ENCODE measurements at regions not wholly inside any gene's neighbourhood (a gene's known extent, or its start where the extent isn't known, plus 50 kb on each side); places are given as distances from the start of the nearest gene placed in this dataset.
"Not testable (repeated sequence)": the region's sequence is repeated elsewhere in the genome, so short reads cannot be mapped to it uniquely, and the experiment has no call there.

- H3K4me3 ChIP-seq (ENCODE audit: low read length); H3K27ac ChIP-seq (ENCODE audit: low read length); H3K9me3 ChIP-seq (ENCODE audit: control insufficient read depth, low read depth, low read length): not testable (repeated sequence)
These were observed 158.6 kb downstream of the UNC93B1 start for GRCh38 chr11:67845296-67845695.

GRCh38 chr11:67840599-67840998 lies 163.3 kb downstream of the UNC93B1 start:
- not testable (repeated sequence) for H3K36me3 ChIP-seq (ENCODE audit: control insufficient read depth, insufficient read depth, low read length); H3K4me1 ChIP-seq (ENCODE audit: control insufficient read depth, insufficient read depth, low read length); H3K27me3 ChIP-seq (ENCODE audit: control insufficient read depth, insufficient read depth, low read length); DNase-seq; H3K27ac ChIP-seq (ENCODE audit: low read length); H3K9me3 ChIP-seq (ENCODE audit: control insufficient read depth, low read depth, low read length); H3K4me3 ChIP-seq (ENCODE audit: low read length)
- no CpG with 5 or more reads among the region's 7 CpGs for WGBS (ENCODE audit: insufficient coverage, low lambda C conversion rate)

More at GRCh38 chr11:67845296-67845695, 158.6 kb downstream of the UNC93B1 start:
- not testable (repeated sequence) for H3K4me1 ChIP-seq (ENCODE audit: control insufficient read depth, insufficient read depth, low read length); H3K36me3 ChIP-seq (ENCODE audit: control insufficient read depth, insufficient read depth, low read length); DNase-seq; H3K27me3 ChIP-seq (ENCODE audit: control insufficient read depth, insufficient read depth, low read length)
- WGBS (ENCODE audit: insufficient coverage, low lambda C conversion rate): no CpG with 5 or more reads among the region's 5 CpGs

GRCh38 chr11:67830152-67830551 lies 155.7 kb upstream of the ALDH3B2 start:
- not testable (repeated sequence) for H3K27me3 ChIP-seq (ENCODE audit: control insufficient read depth, insufficient read depth, low read length); DNase-seq; H3K36me3 ChIP-seq (ENCODE audit: control insufficient read depth, insufficient read depth, low read length); H3K4me1 ChIP-seq (ENCODE audit: control insufficient read depth, insufficient read depth, low read length); H3K27ac ChIP-seq (ENCODE audit: low read length); H3K9me3 ChIP-seq (ENCODE audit: control insufficient read depth, low read depth, low read length); H3K4me3 ChIP-seq (ENCODE audit: low read length)
- no CpG with 5 or more reads among the region's 7 CpGs for WGBS (ENCODE audit: insufficient coverage, low lambda C conversion rate)

GRCh38 chr11:67826951-67827296 lies 152.5 kb upstream of the ALDH3B2 start:
- not testable (repeated sequence) for DNase-seq; H3K27me3 ChIP-seq (ENCODE audit: control insufficient read depth, insufficient read depth, low read length); H3K9me3 ChIP-seq (ENCODE audit: control insufficient read depth, low read depth, low read length); H3K4me1 ChIP-seq (ENCODE audit: control insufficient read depth, insufficient read depth, low read length); H3K4me3 ChIP-seq (ENCODE audit: low read length); H3K36me3 ChIP-seq (ENCODE audit: control insufficient read depth, insufficient read depth, low read length); H3K27ac ChIP-seq (ENCODE audit: low read length)
- 100% methylated on average over 1 of the region's 4 CpGs for WGBS (ENCODE audit: insufficient coverage, low lambda C conversion rate)

- no CpG with 5 or more reads among the region's 25 CpGs for WGBS (ENCODE audit: insufficient coverage, low lambda C conversion rate)
- H3K27me3 ChIP-seq (ENCODE audit: control insufficient read depth, insufficient read depth, low read length); H3K9me3 ChIP-seq (ENCODE audit: control insufficient read depth, low read depth, low read length); H3K4me3 ChIP-seq (ENCODE audit: low read length); H3K27ac ChIP-seq (ENCODE audit: low read length); H3K4me1 ChIP-seq (ENCODE audit: control insufficient read depth, insufficient read depth, low read length); H3K36me3 ChIP-seq (ENCODE audit: control insufficient read depth, insufficient read depth, low read length): not testable (repeated sequence)
- peak; percentile 56 to 60 for DNase-seq
These were observed 151.9 kb upstream of the ALDH3B2 start for GRCh38 chr11:67826028-67826950.

GRCh38 chr11:67824861-67825260 lies 150.4 kb upstream of the ALDH3B2 start:
- not testable (repeated sequence) for H3K4me1 ChIP-seq (ENCODE audit: control insufficient read depth, insufficient read depth, low read length); H3K27me3 ChIP-seq (ENCODE audit: control insufficient read depth, insufficient read depth, low read length); H3K4me3 ChIP-seq (ENCODE audit: low read length); DNase-seq; H3K27ac ChIP-seq (ENCODE audit: low read length); H3K9me3 ChIP-seq (ENCODE audit: control insufficient read depth, low read depth, low read length); H3K36me3 ChIP-seq (ENCODE audit: control insufficient read depth, insufficient read depth, low read length)
- WGBS (ENCODE audit: insufficient coverage, low lambda C conversion rate): no CpG with 5 or more reads among the region's 3 CpGs

GRCh38 chr11:67820081-67820480 lies 145.7 kb upstream of the ALDH3B2 start:
- H3K9me3 ChIP-seq (ENCODE audit: control insufficient read depth, low read depth, low read length): peaks cover 3% of the 10 kb centered on the region
- H3K4me3 ChIP-seq (ENCODE audit: low read length): no peak overlapping the region
- H3K27ac ChIP-seq (ENCODE audit: low read length): no peak overlapping the region
- DNase-seq: no peak
- H3K4me1 ChIP-seq (ENCODE audit: control insufficient read depth, insufficient read depth, low read length): no peaks in the 10 kb centered on the region
- H3K36me3 ChIP-seq (ENCODE audit: control insufficient read depth, insufficient read depth, low read length): no peaks in the 10 kb centered on the region
- no CpG with 5 or more reads among the region's 9 CpGs for whole genome bisulfite sequencing (ENCODE audit: insufficient coverage, low lambda C conversion rate)
- no peaks in the 10 kb centered on the region for H3K27me3 ChIP-seq (ENCODE audit: control insufficient read depth, insufficient read depth, low read length)

- not testable (repeated sequence) for H3K9me3 ChIP-seq (ENCODE audit: control insufficient read depth, low read depth, low read length); H3K4me3 ChIP-seq (ENCODE audit: low read length); H3K4me1 ChIP-seq (ENCODE audit: control insufficient read depth, insufficient read depth, low read length); DNase-seq; H3K36me3 ChIP-seq (ENCODE audit: control insufficient read depth, insufficient read depth, low read length); H3K27me3 ChIP-seq (ENCODE audit: control insufficient read depth, insufficient read depth, low read length); H3K27ac ChIP-seq (ENCODE audit: low read length)
- WGBS (ENCODE audit: insufficient coverage, low lambda C conversion rate): no CpG with 5 or more reads among the region's 21 CpGs
These were observed 143.1 kb upstream of the ALDH3B2 start for GRCh38 chr11:67817558-67817957.

- no CpG with 5 or more reads among the region's 2 CpGs for WGBS (ENCODE audit: insufficient coverage, low lambda C conversion rate)
These were observed 134.9 kb upstream of the ALDH3B2 start for GRCh38 chr11:67809301-67809700.

GRCh38 chr11:67807896-67808295 lies 133.5 kb upstream of the ALDH3B2 start:
- no CpG with 5 or more reads among the region's 14 CpGs for WGBS (ENCODE audit: insufficient coverage, low lambda C conversion rate)
- H3K27ac ChIP-seq (ENCODE audit: low read length); H3K4me3 ChIP-seq (ENCODE audit: low read length); H3K9me3 ChIP-seq (ENCODE audit: control insufficient read depth, low read depth, low read length); H3K36me3 ChIP-seq (ENCODE audit: control insufficient read depth, insufficient read depth, low read length); H3K27me3 ChIP-seq (ENCODE audit: control insufficient read depth, insufficient read depth, low read length); H3K4me1 ChIP-seq (ENCODE audit: control insufficient read depth, insufficient read depth, low read length); DNase-seq: not testable (repeated sequence)

More at GRCh38 chr11:67809301-67809700, 134.9 kb upstream of the ALDH3B2 start:
- H3K36me3 ChIP-seq (ENCODE audit: control insufficient read depth, insufficient read depth, low read length); H3K9me3 ChIP-seq (ENCODE audit: control insufficient read depth, low read depth, low read length); H3K27me3 ChIP-seq (ENCODE audit: control insufficient read depth, insufficient read depth, low read length); DNase-seq; H3K4me3 ChIP-seq (ENCODE audit: low read length); H3K4me1 ChIP-seq (ENCODE audit: control insufficient read depth, insufficient read depth, low read length); H3K27ac ChIP-seq (ENCODE audit: low read length): not testable (repeated sequence)

- H3K4me3 ChIP-seq (ENCODE audit: low read length): peak overlapping the region; percentile 57
- H3K9me3 ChIP-seq (ENCODE audit: control insufficient read depth, low read depth, low read length); H3K27me3 ChIP-seq (ENCODE audit: control insufficient read depth, insufficient read depth, low read length); H3K36me3 ChIP-seq (ENCODE audit: control insufficient read depth, insufficient read depth, low read length); H3K4me1 ChIP-seq (ENCODE audit: control insufficient read depth, insufficient read depth, low read length): not testable (repeated sequence)
- peak in 1 of 2 donors; percentile 58 for DNase-seq
- H3K27ac ChIP-seq (ENCODE audit: low read length): peak overlapping the region; percentile 79
- WGBS (ENCODE audit: insufficient coverage, low lambda C conversion rate): no CpG with 5 or more reads among the region's 8 CpGs
These were observed 132.4 kb upstream of the ALDH3B2 start for GRCh38 chr11:67806728-67807235.

Data from large intestine (tissue), 3 donors.